ENCODE measurements at regions not wholly inside any gene's neighbourhood (a gene's known extent, or its start where the extent isn't known, plus 50 kb on each side); places are given as distances from the start of the nearest gene placed in this dataset.

- no peak for TF ChIP-seq CTCF (conservative IDR thresholded peaks at IDR 0.05; ENCODE audit: low read depth, low read length)
- no peak overlapping the region for H3K4me3 ChIP-seq (ENCODE audit: low read depth, low read length)
- no peak for DNase-seq (ENCODE audit: low read depth)
Observed at GRCh38 chr7:18393465-18394118, 102.0 kb upstream of the HDAC9 start.

GRCh38 chr7:18395868-18396267 is 99.7 kb upstream of the HDAC9 start:
- DNase-seq (ENCODE audit: low read depth): no peak
- H3K4me3 ChIP-seq (ENCODE audit: low read depth, low read length): no peak overlapping the region
- no peak for TF ChIP-seq CTCF (conservative IDR thresholded peaks at IDR 0.05; ENCODE audit: low read depth, low read length)

- no peak for TF ChIP-seq CTCF (conservative IDR thresholded peaks at IDR 0.05; ENCODE audit: low read depth, low read length)
Observed at GRCh38 chr7:18396953-18397352, 98.6 kb upstream of the HDAC9 start.

GRCh38 chr7:18399436-18400235 is 95.9 kb upstream of the HDAC9 start:
- no peak for TF ChIP-seq CTCF (conservative IDR thresholded peaks at IDR 0.05; ENCODE audit: low read depth, low read length)
- H3K4me3 ChIP-seq (ENCODE audit: low read depth, low read length): no peak overlapping the region

More at GRCh38 chr7:18396953-18397352, 98.6 kb upstream of the HDAC9 start:
- H3K4me3 ChIP-seq (ENCODE audit: low read depth, low read length): no peak overlapping the region
- no peak for DNase-seq (ENCODE audit: low read depth)

GRCh38 chr7:18400275-18400674 is 95.3 kb upstream of the HDAC9 start:
- no peak for TF ChIP-seq CTCF (conservative IDR thresholded peaks at IDR 0.05; ENCODE audit: low read depth, low read length)
- DNase-seq (ENCODE audit: low read depth): no peak
- no peak overlapping the region for H3K4me3 ChIP-seq (ENCODE audit: low read depth, low read length)

More at GRCh38 chr7:18399436-18400235, 95.9 kb upstream of the HDAC9 start:
- no peak for DNase-seq (ENCODE audit: low read depth)

- no peak for DNase-seq (ENCODE audit: low read depth)
- no peak overlapping the region for H3K4me3 ChIP-seq (ENCODE audit: low read depth, low read length)
- TF ChIP-seq CTCF (conservative IDR thresholded peaks at IDR 0.05; ENCODE audit: low read depth, low read length): no peak
Observed at GRCh38 chr7:18400726-18401125, 94.8 kb upstream of the HDAC9 start.

All from epithelial cell of proximal tubule (primary cell).